HFF-Myc (cell line): ENCODE measurements at regions not wholly inside any gene's neighbourhood (a gene's known extent, or its start where the extent isn't known, plus 50 kb on each side); places are given as distances from the start of the nearest gene placed in this dataset.

Experiments used
- DNase-seq: peaks from one replicate; pipeline ENCODE4 v3.0.0-alpha.2; 2011; ENCODE audit warnings: low read depth; ENCODE audit errors: extremely low read depth
- H3K4me3 ChIP-seq: replicated peaks from 2 replicates; pipeline ENCODE4 v1.5.1; 2011; ENCODE audit warnings: low read depth, mild to moderate bottlenecking, control low read depth, low read length
- CTCF ChIP-seq: IDR thresholded peaks from 2 replicates; pipeline ENCODE4 v1.5.1; 2012; ENCODE audit warnings: mild to moderate bottlenecking, low read depth, low read length, control low read depth; ENCODE audit errors: missing control alignments

- TF ChIP-seq CTCF, result no peak
- no peak overlapping the region for H3K4me3 ChIP-seq
- no peak for DNase-seq
Measured at GRCh38 chr11:69418576-69419296, 62.7 kb upstream of the LINC01488 start.

- no peak overlapping the region for H3K4me3 ChIP-seq
- no peak for TF ChIP-seq CTCF
- no peak for DNase-seq
Measured at GRCh38 chr11:69419662-69420395, 61.6 kb upstream of the LINC01488 start.

- no peak for TF ChIP-seq CTCF
- DNase-seq, result no peak
- no peak overlapping the region for H3K4me3 ChIP-seq
Measured at GRCh38 chr11:69422645-69423044, 58.8 kb upstream of the LINC01488 start.

GRCh38 chr11:69423181-69423580 is 58.3 kb upstream of the LINC01488 start:
- H3K4me3 ChIP-seq, result no peak overlapping the region
- DNase-seq, result no peak
- TF ChIP-seq CTCF, result no peak

GRCh38 chr11:69423611-69424385 is 57.7 kb upstream of the LINC01488 start:
- H3K4me3 ChIP-seq, result no peak overlapping the region
- no peak for TF ChIP-seq CTCF
- no peak for DNase-seq

- no peak for TF ChIP-seq CTCF
- no peak for DNase-seq
- no peak overlapping the region for H3K4me3 ChIP-seq
Measured at GRCh38 chr11:69424748-69425147, 56.7 kb upstream of the LINC01488 start.
